GM23248 (cell line): ENCODE measurements at regions not wholly inside any gene's neighbourhood (a gene's known extent, or its start where the extent isn't known, plus 50 kb on each side); places are given as distances from the start of the nearest gene placed in this dataset.

ENCODE experiments used
- DNase-seq: peaks from one replicate; pipeline ENCODE4 v3.0.0-alpha.2; 2015
- H2AFZ ChIP-seq: fragments of 200-600 bp; sonication (generic); 2 replicates; pipeline ENCODE4 v1.6.1; 2016; ENCODE audit warnings: antibody characterized with exemption
- H3F3A ChIP-seq: fragments of 200-600 bp; sonication (generic); 2 replicates; pipeline ENCODE4 v1.6.1; 2016; ENCODE audit warnings: mild to moderate bottlenecking, antibody characterized with exemption, mixed run types; ENCODE audit not compliant: insufficient read depth
- H3K27ac ChIP-seq: fragments of 200-600 bp; sonication (generic); 2 replicates; pipeline ENCODE4 v1.5.1; 2016; ENCODE audit warnings: mild to moderate bottlenecking
- H3K27me3 ChIP-seq: fragments of 200-600 bp; sonication (generic); replicated peaks from 2 replicates; pipeline ENCODE4 v1.6.1; 2016; ENCODE audit warnings: mild to moderate bottlenecking; ENCODE audit not compliant: insufficient read depth
- H3K36me3 ChIP-seq: fragments of 200-600 bp; sonication (generic); 2 replicates; pipeline ENCODE4 v1.6.1; 2016; ENCODE audit warnings: low read depth, mild to moderate bottlenecking
- H3K4me1 ChIP-seq: fragments of 200-600 bp; sonication (generic); 2 replicates; pipeline ENCODE4 v1.6.1; 2016; ENCODE audit warnings: mild to moderate bottlenecking; ENCODE audit not compliant: insufficient read depth
- H3K4me2 ChIP-seq: fragments of 200-600 bp; sonication (generic); one replicate; pipeline ENCODE4 v1.6.1; 2016; ENCODE audit warnings: mild to moderate bottlenecking; ENCODE audit not compliant: unreplicated experiment
- H3K4me3 ChIP-seq: fragments of 200-600 bp; sonication (generic); 2 replicates; pipeline ENCODE4 v1.5.1; 2016; ENCODE audit warnings: mild to moderate bottlenecking
- H3K79me2 ChIP-seq: fragments of 200-600 bp; sonication (generic); 2 replicates; pipeline ENCODE4 v1.6.1; 2016; ENCODE audit warnings: mild to moderate bottlenecking; ENCODE audit not compliant: insufficient read depth
- H3K9ac ChIP-seq: fragments of 200-600 bp; sonication (generic); 2 replicates; pipeline ENCODE4 v1.6.1; 2016; ENCODE audit warnings: mild to moderate bottlenecking
- H3K9me2 ChIP-seq: fragments of 200-600 bp; sonication (generic); 2 replicates; pipeline ENCODE4 v1.6.1; 2016; ENCODE audit warnings: mixed run types, mild to moderate bottlenecking, moderate library complexity; ENCODE audit not compliant: insufficient read depth
- H3K9me3 ChIP-seq: fragments of 200-600 bp; sonication (generic); one replicate; pipeline ENCODE4 v1.6.1; 2017; ENCODE audit warnings: low read depth
- H4K20me1 ChIP-seq: fragments of 200-600 bp; sonication (generic); 2 replicates; pipeline ENCODE4 v1.6.0; 2016; ENCODE audit not compliant: insufficient read depth
- EZH2 ChIP-seq: fragments of 200-600 bp; sonication (generic); IDR thresholded peaks from 2 replicates; pipeline ENCODE4 v1.6.1; 2018; ENCODE audit warnings: antibody characterized with exemption, mild to moderate bottlenecking; ENCODE audit not compliant: insufficient read depth, poor library complexity, severe bottlenecking
- EZH2phosphoT487 ChIP-seq: fragments of 200-600 bp; sonication (generic); IDR thresholded peaks from 2 replicates; pipeline ENCODE4 v1.6.1; 2018; ENCODE audit warnings: antibody characterized with exemption, moderate library complexity, mild to moderate bottlenecking, low read depth; ENCODE audit not compliant: insufficient read depth
- WGBS, 2 experiments: methylation state at CpG; one replicate each; pipeline ENCODE4 v1.1.6; 2015 to 2017; ENCODE audit warnings: low lambda C conversion rate in 2 of 2, low coverage in 1 of 2; ENCODE audit errors: missing lambda C conversion rate in 2 of 2; 5-methylcytosine and 5-hydroxymethylcytosine counted together
- in situ Hi-C: fragments of 300-500 bp; cut with MboI; formaldehyde crosslinking; loops from 2 replicates; pipeline ENCODE4 v1.15.0; 2020

- Histone ChIP-seq H3K4me2 (no peak overlapping the region), H3K4me1 (no peaks in the 10 kb centered on the region), H3F3A (no peaks in the 10 kb centered on the region), H3K27me3 (no peaks in the 10 kb centered on the region), H4K20me1 (no peaks in the 10 kb centered on the region), H3K4me3 (no peak overlapping the region), H3K9ac (no peak overlapping the region), H3K9me3 (no peaks in the 10 kb centered on the region), H3K9me2 (no peaks in the 10 kb centered on the region), H3K36me3 (no peaks in the 10 kb centered on the region), H3K27ac (no peak overlapping the region), H3K79me2 (no peaks in the 10 kb centered on the region), H2AFZ (no peak overlapping the region)
- no peak for DNase-seq
- 3 to 15% methylated on average over 2 of the region's 2 CpGs for WGBS, 2 experiments
- in situ Hi-C loops: no loop called here
- TF ChIP-seq EZH2phosphoT487 (no peak), EZH2 (no peak)
Measured at GRCh38 chr6:94133106-94133505, 713.7 kb upstream of the EPHA7 start.

DNA sequence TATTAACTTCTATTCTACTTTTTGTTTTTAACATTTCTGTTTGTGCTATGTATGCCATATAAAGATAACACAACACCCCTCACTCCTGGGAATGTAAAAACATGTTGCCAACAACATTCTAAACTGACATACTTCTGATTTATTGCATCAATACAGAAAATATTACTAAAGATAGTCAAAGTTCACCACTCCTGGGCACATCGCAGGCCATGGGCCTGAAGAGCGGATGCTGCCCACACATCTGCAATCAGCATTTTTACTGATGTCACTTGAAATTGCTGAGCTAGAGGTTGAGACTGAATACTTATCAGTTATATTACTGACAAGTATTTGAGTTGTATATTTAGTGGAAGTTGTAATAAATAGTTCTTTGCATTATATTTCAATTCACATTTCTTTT, 711.9 kb upstream of the EPHA7 start:
- no peaks in the 10 kb centered on the region for H3K79me2 ChIP-seq
- in situ Hi-C loops: no loop called here

DNA sequence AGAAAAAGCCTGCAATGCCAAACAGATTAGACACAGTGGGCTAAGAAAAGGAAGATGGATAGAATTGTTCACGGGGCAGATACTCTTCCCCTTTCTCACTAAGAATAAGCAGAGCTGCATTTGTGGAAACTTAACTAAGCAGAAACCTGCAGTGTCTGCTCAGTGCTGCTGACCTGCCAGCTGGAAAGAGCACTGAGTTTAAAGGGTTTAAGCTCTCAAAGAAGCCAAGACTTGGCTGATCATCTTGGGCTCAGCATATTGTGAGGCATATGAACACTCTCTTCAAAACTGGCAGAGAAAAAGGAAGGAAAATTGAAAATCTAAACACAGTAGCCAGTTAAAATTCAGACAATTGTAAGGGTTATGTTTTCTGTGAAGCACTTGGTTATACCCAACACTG, 711.1 kb upstream of the EPHA7 start:
- Histone ChIP-seq H3K4me2 (no peak overlapping the region), H3F3A (no peaks in the 10 kb centered on the region), H3K36me3 (no peaks in the 10 kb centered on the region), H3K27ac (no peak overlapping the region), H3K4me1 (no peaks in the 10 kb centered on the region), H3K9ac (no peak overlapping the region), H3K79me2 (no peaks in the 10 kb centered on the region), H3K27me3 (no peaks in the 10 kb centered on the region), H3K4me3 (no peak overlapping the region), H4K20me1 (no peaks in the 10 kb centered on the region), H2AFZ (no peak overlapping the region), H3K9me3 (no peaks in the 10 kb centered on the region), H3K9me2 (no peaks in the 10 kb centered on the region; the same call in 1 of the 2 replicates)
- no peak for DNase-seq
- WGBS, 2 experiments: 4 to 7% methylated on average over 1 of the region's 1 CpG
- in situ Hi-C loops: no loop called here
- TF ChIP-seq EZH2 (no peak), EZH2phosphoT487 (no peak)

More for the DNA sequence above, 711.9 kb upstream of the EPHA7 start:
- no peak overlapping the region for H3K4me2 ChIP-seq
- no peaks in the 10 kb centered on the region for H3F3A ChIP-seq
- no peaks in the 10 kb centered on the region for H3K9me3 ChIP-seq
- H3K27me3 ChIP-seq: no peaks in the 10 kb centered on the region
- no peaks in the 10 kb centered on the region; the same call in 1 of the 2 replicates for H3K9me2 ChIP-seq
- no peak overlapping the region for H3K9ac ChIP-seq
- H3K4me1 ChIP-seq: no peaks in the 10 kb centered on the region
- H3K27ac ChIP-seq: no peak overlapping the region
- DNase-seq: no peak
- H4K20me1 ChIP-seq: no peaks in the 10 kb centered on the region
- no peak overlapping the region for H3K4me3 ChIP-seq
- H3K36me3 ChIP-seq: no peaks in the 10 kb centered on the region
- no peak overlapping the region for H2AFZ ChIP-seq
- whole genome bisulfite sequencing, 2 experiments: 72 to 79% methylated on average over 2 of the region's 2 CpGs
- TF ChIP-seq EZH2 (no peak), EZH2phosphoT487 (no peak)

DNA sequence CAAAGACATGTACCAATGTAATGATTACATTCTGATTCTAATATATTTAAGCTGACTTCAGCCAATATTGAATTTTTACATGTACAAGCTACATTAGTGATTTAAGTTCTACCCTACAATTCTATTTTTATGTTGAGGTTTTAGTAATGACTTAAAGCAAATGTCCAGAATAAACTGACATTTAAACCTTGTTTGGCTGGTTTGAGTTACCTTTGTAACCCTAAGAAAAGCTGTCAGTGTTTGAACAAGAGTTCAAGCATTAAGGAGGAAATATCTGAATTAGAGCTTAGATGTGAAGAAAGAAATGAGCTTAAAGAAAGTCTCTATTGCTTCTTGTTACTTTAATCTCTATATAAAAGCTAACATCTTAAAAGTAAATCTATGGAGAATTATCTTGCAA, 710.6 kb upstream of the EPHA7 start:
- H3K27me3 ChIP-seq: no peaks in the 10 kb centered on the region
- no peaks in the 10 kb centered on the region for H4K20me1 ChIP-seq
- H3K9ac ChIP-seq: no peak overlapping the region
- no peak overlapping the region for H3K27ac ChIP-seq
- DNase-seq: no peak
- H3K4me1 ChIP-seq: no peaks in the 10 kb centered on the region
- in situ Hi-C loops: no loop called here
- H3K79me2 ChIP-seq: no peaks in the 10 kb centered on the region
- TF ChIP-seq EZH2 (no peak), EZH2phosphoT487 (no peak)
- H3K4me2 ChIP-seq: no peak overlapping the region
- H3K36me3 ChIP-seq: no peaks in the 10 kb centered on the region
- H3F3A ChIP-seq: no peaks in the 10 kb centered on the region
- H3K9me3 ChIP-seq: no peaks in the 10 kb centered on the region
- H3K4me3 ChIP-seq: no peak overlapping the region
- no peak overlapping the region for H2AFZ ChIP-seq
- no peaks in the 10 kb centered on the region; the same call in 1 of the 2 replicates for H3K9me2 ChIP-seq

DNA sequence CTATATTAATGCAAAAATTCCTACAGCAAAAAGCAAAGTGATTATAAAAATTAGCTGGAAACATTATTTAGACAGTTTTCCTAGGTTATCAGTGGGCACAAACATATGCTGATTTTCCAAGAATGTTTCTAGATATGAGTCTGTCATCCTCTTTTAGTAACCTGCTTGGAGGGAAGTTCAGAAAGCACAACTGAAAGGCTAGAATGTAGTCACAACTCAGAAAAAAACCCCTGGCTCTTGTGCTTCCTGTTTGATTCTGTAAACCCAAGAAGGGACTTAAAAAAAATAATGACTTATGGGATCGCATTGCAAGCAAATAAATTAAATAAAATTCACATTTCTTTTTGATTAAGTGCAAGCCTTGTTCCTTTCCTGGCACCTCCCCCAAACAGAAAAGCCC, 708.4 kb upstream of the EPHA7 start:
- 6 to 8% methylated on average over 1 of the region's 1 CpG for WGBS, 2 experiments
- no peaks in the 10 kb centered on the region for H3K79me2 ChIP-seq
- no peaks in the 10 kb centered on the region for H3K27me3 ChIP-seq
- H3K36me3 ChIP-seq: no peaks in the 10 kb centered on the region
- no peak overlapping the region for H3K9ac ChIP-seq
- TF ChIP-seq EZH2: no peak
- no peak for TF ChIP-seq EZH2phosphoT487
- in situ Hi-C loops: no loop called here
- no peaks in the 10 kb centered on the region for H4K20me1 ChIP-seq
- no peak overlapping the region for H2AFZ ChIP-seq
- no peaks in the 10 kb centered on the region for H3K9me3 ChIP-seq
- no peaks in the 10 kb centered on the region; the same call in 1 of the 2 replicates for H3K9me2 ChIP-seq
- H3K4me1 ChIP-seq: no peaks in the 10 kb centered on the region
- DNase-seq: no peak
- no peak overlapping the region for H3K27ac ChIP-seq
- H3F3A ChIP-seq: no peaks in the 10 kb centered on the region
- no peak overlapping the region for H3K4me2 ChIP-seq
- no peak overlapping the region for H3K4me3 ChIP-seq
